GM21528 (cell line): ENCODE measurements at regions not wholly inside any gene's neighbourhood (a gene's known extent, or its start where the extent isn't known, plus 50 kb on each side); places are given as distances from the start of the nearest gene placed in this dataset.

ENCODE experiments used
- ATAC-seq: cut with Tn5 transposase; IDR thresholded peaks from one replicate; pipeline ENCODE4 v1.9.1; 2021; ENCODE audit warnings: mild to moderate bottlenecking, moderate library complexity; ENCODE audit not compliant: unreplicated experiment, low FRiP score

GRCh38 chr5:58127255-58128220 lies 332.3 kb downstream of the PLK2 start:
- ATAC-seq, result no peak

GRCh38 chr5:58123501-58123900 lies 336.4 kb downstream of the PLK2 start:
- no peak for ATAC-seq

- ATAC-seq, result no peak
Measured at GRCh38 chr5:58122848-58123392, 337.0 kb downstream of the PLK2 start.

- ATAC-seq, result no peak
Measured at GRCh38 chr5:58122157-58122556, 337.7 kb downstream of the PLK2 start.

GRCh38 chr5:58121391-58121790 lies 338.5 kb downstream of the PLK2 start:
- no peak for ATAC-seq

- no peak for ATAC-seq
Measured at GRCh38 chr5:58117542-58117941, 342.3 kb downstream of the PLK2 start.

GRCh38 chr5:58116346-58116745 lies 343.5 kb downstream of the PLK2 start:
- no peak for ATAC-seq

GRCh38 chr5:58115811-58116210 lies 344.1 kb downstream of the PLK2 start:
- no peak for ATAC-seq

- no peak for ATAC-seq
Measured at GRCh38 chr5:58114324-58114723, 345.6 kb downstream of the PLK2 start.

GRCh38 chr5:58113172-58113571 lies 346.7 kb downstream of the PLK2 start:
- ATAC-seq, result no peak

- ATAC-seq, result no peak
Measured at GRCh38 chr5:58108511-58108910, 351.4 kb downstream of the PLK2 start.

- ATAC-seq, result no peak
Measured at GRCh38 chr5:58107704-58108103, 352.2 kb downstream of the PLK2 start.

GRCh38 chr5:58106754-58107410 lies 353.0 kb downstream of the PLK2 start:
- no peak for ATAC-seq

GRCh38 chr5:58105836-58106235 lies 354.1 kb downstream of the PLK2 start:
- no peak for ATAC-seq

GRCh38 chr5:58099257-58099656 lies 360.6 kb downstream of the PLK2 start:
- ATAC-seq, result no peak

GRCh38 chr5:58094031-58094430 lies 365.9 kb downstream of the PLK2 start:
- ATAC-seq, result no peak

- no peak for ATAC-seq
Measured at GRCh38 chr5:58090704-58091103, 369.2 kb downstream of the PLK2 start.

GRCh38 chr5:58088941-58089340 lies 370.9 kb downstream of the PLK2 start:
- ATAC-seq, result no peak

GRCh38 chr5:58087905-58088304 lies 372.0 kb downstream of the PLK2 start:
- ATAC-seq, result no peak

- ATAC-seq, result no peak
Measured at GRCh38 chr5:58087123-58087522, 372.8 kb downstream of the PLK2 start.

GRCh38 chr5:58085800-58086199 lies 374.1 kb downstream of the PLK2 start:
- no peak for ATAC-seq
